H1 (cell line): ENCODE measurements at regions not wholly inside any gene's neighbourhood (a gene's known extent, or its start where the extent isn't known, plus 50 kb on each side); places are given as distances from the start of the nearest gene placed in this dataset.

Experiments
- CTCF ChIA-PET: fragments of 300-600 bp; sonication (Branson Sonifier 250); formaldehyde crosslinking; loops from one replicate; lab custom pipeline; 2021; ENCODE audit not compliant: partially characterized antibody; lab: Charles Lee
- POLR2A ChIA-PET: fragments of 300-600 bp; sonication (Branson Sonifier 250); formaldehyde crosslinking; loops from one replicate; lab custom pipeline; 2021; ENCODE audit warnings: inconsistent platforms; ENCODE audit not compliant: partially characterized antibody; lab: Charles Lee
- DNase-seq, 2 experiments: peaks; one replicate each; pipeline versions ENCODE4 v3.0.0 to v3.0.0-alpha.2; 2010 to 2022; ENCODE audit warnings: low spot score in 2 of 2, low read depth in 1 of 2, mixed read lengths in 1 of 2
- FAIRE-seq: peaks from 2 replicates; lab custom pipeline; 2011; peaks lifted over from hg19 to GRCh38; lab: Jason Lieb, UNC
- H2AFZ ChIP-seq: 2 replicates; pipeline ENCODE4 v1.8.1; 2012; ENCODE audit warnings: low read length, inconsistent platforms
- H2AK5ac ChIP-seq: 2 replicates; pipeline ENCODE4 v1.6.1; 2013; ENCODE audit warnings: low read depth, low read length
- H2BK120ac ChIP-seq: replicated peaks from 2 replicates; pipeline ENCODE3; 2013; ENCODE audit warnings: low read depth, low read length, inconsistent platforms
- H2BK12ac ChIP-seq: 2 replicates; pipeline ENCODE4 v1.6.1; 2013; ENCODE audit warnings: low read depth, low read length
- H2BK15ac ChIP-seq: 2 replicates; pipeline ENCODE4 v1.6.1; 2013; ENCODE audit warnings: low read length
- H2BK20ac ChIP-seq: 2 replicates; pipeline ENCODE4 v1.6.1; 2013; ENCODE audit warnings: low read length
- H2BK5ac ChIP-seq: 2 replicates; pipeline ENCODE4 v1.6.1; 2013; ENCODE audit warnings: low read depth, low read length
- H3K14ac ChIP-seq: 2 replicates; pipeline ENCODE4 v1.6.1; 2013; ENCODE audit warnings: inconsistent platforms; ENCODE audit not compliant: insufficient read length
- H3K18ac ChIP-seq: 2 replicates; pipeline ENCODE4 v1.6.1; 2013; ENCODE audit warnings: low read length; ENCODE audit errors: extremely low read depth
- H3K23ac ChIP-seq: 2 replicates; pipeline ENCODE4 v1.6.1; 2013; ENCODE audit warnings: inconsistent platforms; ENCODE audit not compliant: insufficient read length
- H3K23me2 ChIP-seq: 2 replicates; pipeline ENCODE4 v1.6.1; 2013; ENCODE audit warnings: low read depth, low read length
- H3K27ac ChIP-seq: 2 replicates; pipeline ENCODE4 v1.6.1; 2011; ENCODE audit warnings: low read depth, low read length, inconsistent platforms
- H3K27me3 ChIP-seq, 4 experiments: replicated peaks in 1 of 4; 1 replicate in 1 of 4; 2 replicates in 3 of 4; pipeline versions ENCODE4 v1.6.1 to v1.8.1; 2011 to 2013; ENCODE audit warnings: low read length in 3 of 4, mild to moderate bottlenecking in 3 of 4, inconsistent platforms in 2 of 4, mixed read lengths in 2 of 4, moderate library complexity in 1 of 4; ENCODE audit not compliant: control insufficient read depth in 3 of 4, insufficient read depth in 3 of 4; ENCODE audit errors: extremely low read depth in 1 of 4
- H3K36me3 ChIP-seq, 4 experiments: 2 replicates each; pipeline versions ENCODE4 v1.6.1 to v1.8.1; 2011 to 2013; ENCODE audit warnings: mild to moderate bottlenecking in 4 of 4, low read length in 3 of 4, moderate library complexity in 2 of 4, control low read depth in 1 of 4, inconsistent platforms in 1 of 4; ENCODE audit not compliant: insufficient read depth in 4 of 4, control insufficient read depth in 2 of 4
- H3K4ac ChIP-seq: replicated peaks from 2 replicates; pipeline ENCODE3; 2013; ENCODE audit warnings: low read length, low read depth, mixed read lengths, inconsistent platforms; ENCODE audit not compliant: insufficient read length
- H3K4me1 ChIP-seq, 4 experiments: replicated peaks in 1 of 4; 1 replicate in 1 of 4; 2 replicates in 3 of 4; pipeline versions ENCODE4 v1.6.1 to v1.8.1; 2011 to 2013; ENCODE audit warnings: low read length in 3 of 4, inconsistent platforms in 2 of 4, mixed read lengths in 1 of 4; ENCODE audit not compliant: insufficient read depth in 4 of 4, control insufficient read depth in 3 of 4
- H3K4me2 ChIP-seq, 2 experiments: 2 replicates each; pipeline versions ENCODE4 v1.6.1 to v1.8.1; 2011 to 2013; ENCODE audit warnings: low read depth in 2 of 2, low read length in 2 of 2, control low read depth in 1 of 2, inconsistent platforms in 1 of 2, mild to moderate bottlenecking in 1 of 2; ENCODE audit not compliant: insufficient read depth in 1 of 2
- H3K4me3 ChIP-seq, 4 experiments: fragments of 200-600, 300-600 bp in 1 of 4; sonication (generic), shearing (Covaris generic), sonication (Bioruptor Twin) in 1 of 4; 2 replicates each; pipeline versions ENCODE4 v1.5.1 to v1.8.1; 2011 to 2016; ENCODE audit warnings: low read length in 4 of 4, low read depth in 3 of 4, control low read depth in 2 of 4, inconsistent platforms in 2 of 4, mild to moderate bottlenecking in 2 of 4, mixed read lengths in 1 of 4, moderate library complexity in 1 of 4; ENCODE audit not compliant: insufficient read depth in 2 of 4; ENCODE audit errors: extremely low read depth in 1 of 4
- H3K56ac ChIP-seq: replicated peaks from 2 replicates; pipeline ENCODE3; 2013; ENCODE audit warnings: low read depth, mild to moderate bottlenecking, mixed read lengths, low read length, inconsistent platforms; ENCODE audit not compliant: insufficient read length
- H3K79me1 ChIP-seq: 2 replicates; pipeline ENCODE4 v1.6.1; 2013; ENCODE audit warnings: low read depth, low read length, control low read depth
- H3K79me2 ChIP-seq, 2 experiments: 2 replicates each; pipeline versions ENCODE4 v1.6.1 to v1.8.1; 2012 to 2013; ENCODE audit warnings: low read length in 2 of 2, mild to moderate bottlenecking in 2 of 2, inconsistent platforms in 1 of 2; ENCODE audit not compliant: insufficient read depth in 2 of 2, control insufficient read depth in 1 of 2
- H3K9ac ChIP-seq, 4 experiments: replicated peaks in 1 of 4; 1 replicate in 1 of 4; 2 replicates in 3 of 4; pipeline versions ENCODE4 v1.6.1 to v1.8.1; 2011 to 2013; ENCODE audit warnings: low read depth in 3 of 4, low read length in 3 of 4, control low read depth in 2 of 4, mild to moderate bottlenecking in 2 of 4, moderate library complexity in 2 of 4, inconsistent platforms in 1 of 4; ENCODE audit errors: extremely low read depth in 1 of 4
- H3K9me3 ChIP-seq, 2 experiments: 2 replicates each; pipeline versions ENCODE4 v1.6.1 to v1.8.1; 2012 to 2013; ENCODE audit warnings: mild to moderate bottlenecking in 2 of 2, moderate library complexity in 2 of 2, control low read depth in 1 of 2, inconsistent platforms in 1 of 2, low read depth in 1 of 2, low read length in 1 of 2, mixed read lengths in 1 of 2; ENCODE audit not compliant: insufficient read depth in 2 of 2
- H4K20me1 ChIP-seq, 2 experiments: replicated peaks in 1 of 2; 2 replicates each; pipeline versions ENCODE3 to v1.8.1; 2011 to 2013; ENCODE audit warnings: inconsistent platforms in 2 of 2, low read length in 2 of 2, mild to moderate bottlenecking in 1 of 2; ENCODE audit not compliant: insufficient read depth in 2 of 2, control insufficient read depth in 1 of 2
- H4K5ac ChIP-seq: 2 replicates; pipeline ENCODE4 v1.6.1; 2013; ENCODE audit warnings: low read length, low read depth, mixed read lengths, inconsistent platforms; ENCODE audit not compliant: insufficient read length
- H4K8ac ChIP-seq: 2 replicates; pipeline ENCODE4 v1.8.0; 2013; ENCODE audit warnings: mild to moderate bottlenecking, moderate library complexity, low read length, inconsistent platforms; ENCODE audit not compliant: insufficient read depth; ENCODE audit errors: extremely low read depth
- H4K91ac ChIP-seq: replicated peaks from 2 replicates; pipeline ENCODE3; 2013; ENCODE audit warnings: low read length, mixed read lengths, inconsistent platforms; ENCODE audit not compliant: insufficient read length
- ASH2L ChIP-seq: fragments of 200-600, 300-600 bp; sonication (generic); IDR thresholded peaks from one replicate; pipeline ENCODE4 v1.7.1; 2017; ENCODE audit warnings: low read length
- CTBP2 ChIP-seq: IDR thresholded peaks from 2 replicates; pipeline ENCODE4 v1.7.0; 2011; ENCODE audit warnings: borderline replicate concordance, mild to moderate bottlenecking, moderate library complexity, mixed read lengths, low read length; ENCODE audit not compliant: insufficient read depth, insufficient read length
- EGR1 ChIP-seq: IDR thresholded peaks from 2 replicates; pipeline ENCODE4 v1.6.1; 2011; ENCODE audit warnings: low read depth, low read length, borderline replicate concordance
- EP300 ChIP-seq, 2 experiments: IDR thresholded peaks; 1 replicate in 1 of 2; 2 replicates in 1 of 2; pipeline ENCODE4 v1.6.1; 2011 to 2012; ENCODE audit warnings: low read depth in 2 of 2, low read length in 2 of 2, mild to moderate bottlenecking in 2 of 2, borderline replicate concordance in 1 of 2, inconsistent platforms in 1 of 2, moderate library complexity in 1 of 2
- EZH2 ChIP-seq: fragments of 200-600 bp; sonication (generic); IDR thresholded peaks from 2 replicates; pipeline ENCODE4 v1.7.1; 2012; ENCODE audit warnings: low read depth, mild to moderate bottlenecking, moderate library complexity, low read length, inconsistent platforms; ENCODE audit not compliant: severe bottlenecking
- HDAC2 ChIP-seq, 2 experiments: fragments of 300-600 bp in 1 of 2; sonication (generic) in 1 of 2; IDR thresholded peaks; 2 replicates each; pipeline ENCODE4 v1.6.1; 2011 to 2012; ENCODE audit warnings: low read depth in 2 of 2, low read length in 2 of 2, mild to moderate bottlenecking in 2 of 2, moderate library complexity in 2 of 2, borderline replicate concordance in 1 of 2, inconsistent platforms in 1 of 2
- KDM5A ChIP-seq: fragments of 200-600 bp; IDR thresholded peaks from 2 replicates; pipeline ENCODE4 v1.7.1; 2012; ENCODE audit warnings: mild to moderate bottlenecking, low read length, inconsistent platforms, mixed read lengths
- RBBP5 ChIP-seq: IDR thresholded peaks from 2 replicates; pipeline ENCODE4 v1.7.1; 2012; ENCODE audit warnings: low read depth, mild to moderate bottlenecking, inconsistent platforms, low read length, moderate library complexity, borderline replicate concordance
- USF2 ChIP-seq: IDR thresholded peaks from 2 replicates; pipeline ENCODE4 v1.6.1; 2011; ENCODE audit warnings: low read length, improper control_type of control experiment
- ZNF274 ChIP-seq: IDR thresholded peaks from 2 replicates; pipeline ENCODE4 v1.7.0; 2012; ENCODE audit warnings: low read length, borderline replicate concordance; ENCODE audit errors: extremely low read depth
- WGBS, 2 experiments: shearing (Covaris generic) in 1 of 2; methylation state at CpG; one replicate each; pipeline versions ENCODE4 v1.1.6 to v1.1.7; 2013 to 2015; ENCODE audit warnings: low lambda C conversion rate in 2 of 2, mixed read lengths in 2 of 2, inconsistent platforms in 1 of 2, low coverage in 1 of 2, missing lambda C conversion rate in 1 of 2; ENCODE audit not compliant: insufficient replicate concordance in 2 of 2, insufficient coverage in 1 of 2, insufficient read length in 1 of 2; ENCODE audit errors: extremely low coverage in 1 of 2, missing lambda C conversion rate in 1 of 2; 5-methylcytosine and 5-hydroxymethylcytosine counted together
- TF ChIP-seq, protein P1 (sequence below): IDR thresholded peaks from 2 replicates; pipeline ENCODE4 v1.6.1; 2011; ENCODE audit warnings: low read depth, mild to moderate bottlenecking, low read length; ENCODE audit not compliant: insufficient read depth

DNA sequence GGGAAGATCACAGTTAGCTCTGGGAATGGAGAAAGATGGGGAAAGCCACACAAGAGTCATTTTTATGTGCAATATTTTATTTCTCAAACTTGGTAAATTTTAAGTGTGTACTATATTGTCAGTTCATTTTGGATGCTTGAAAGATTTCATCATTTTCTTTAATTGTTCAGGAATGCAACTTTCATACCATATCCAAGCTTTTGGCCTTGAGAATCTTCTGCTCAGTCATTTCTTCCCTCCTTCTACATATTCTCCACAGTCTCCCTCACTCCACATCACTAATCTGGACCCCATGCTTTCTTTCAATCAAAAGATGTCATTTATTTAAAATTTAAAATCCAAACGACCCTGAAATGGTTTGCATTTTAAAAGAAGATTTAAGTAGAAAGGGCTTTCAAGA is 135.4 kb downstream of the FAM114A2 start:
- no peak overlapping the region for H2AFZ ChIP-seq
- ChIA-PET CTCF (no interaction called here), POLR2A (no interaction called here)
- H3K79me2 ChIP-seq, result no peaks in the 10 kb centered on the region
- DNase-seq (no peak), FAIRE-seq (no peak)
- no peaks in the 10 kb centered on the region for H3K27me3 ChIP-seq
- H4K5ac ChIP-seq, result no peak overlapping the region
- no peak overlapping the region for H3K27ac ChIP-seq
- no peaks in the 10 kb centered on the region for H4K20me1 ChIP-seq
- H3K36me3 ChIP-seq, result no peaks in the 10 kb centered on the region
- no peak overlapping the region for H4K91ac ChIP-seq
- no peaks in the 10 kb centered on the region for H3K23me2 ChIP-seq
- H3K4me3 ChIP-seq, result no peak overlapping the region
- H2BK5ac ChIP-seq, result no peak overlapping the region
- H3K4me1 ChIP-seq, result no peaks in the 10 kb centered on the region
- H3K18ac ChIP-seq, result no peak overlapping the region
- no peaks in the 10 kb centered on the region for H3K9me3 ChIP-seq
- no peak overlapping the region for H2AK5ac ChIP-seq
- H3K23ac ChIP-seq, result no peak overlapping the region
- no peak overlapping the region for H3K14ac ChIP-seq
- H2BK120ac ChIP-seq, result no peak overlapping the region
- H2BK12ac ChIP-seq, result no peak overlapping the region
- no peaks in the 10 kb centered on the region for H3K79me1 ChIP-seq
- 53% methylated on average over 1 of the region's 1 CpG; no CpG with 5 or more reads in 1 of the 2 experiments for WGBS, 2 experiments
- no peak overlapping the region for H4K8ac ChIP-seq
- no peak overlapping the region for H2BK15ac ChIP-seq
- no peak overlapping the region for H3K9ac ChIP-seq
- H2BK20ac ChIP-seq, result no peak overlapping the region
- H3K4ac ChIP-seq, result no peak overlapping the region
- H3K56ac ChIP-seq, result no peak overlapping the region
- H3K4me2 ChIP-seq, result no peak overlapping the region
- no peak for TF ChIP-seq ASH2L
- no peak for TF ChIP-seq RBBP5
- no peak for TF ChIP-seq USF2
- TF ChIP-seq EZH2, result no peak
- no peak for TF ChIP-seq ZNF274
- no peak for TF ChIP-seq KDM5A
- no peak for TF ChIP-seq EGR1
- no peak for TF ChIP-seq EP300 (IDR thresholded peaks at IDR 0.05; ENCODE audit: borderline replicate concordance in 1 of 2, low read depth in 2 of 2, low read length in 2 of 2)
- TF ChIP-seq CTBP2, result no peak
- no peak for TF ChIP-seq HDAC2 (IDR thresholded peaks at IDR 0.05; ENCODE audit: borderline replicate concordance in 1 of 2, low read depth in 2 of 2, low read length in 2 of 2)
- TF ChIP-seq, protein P1, sequence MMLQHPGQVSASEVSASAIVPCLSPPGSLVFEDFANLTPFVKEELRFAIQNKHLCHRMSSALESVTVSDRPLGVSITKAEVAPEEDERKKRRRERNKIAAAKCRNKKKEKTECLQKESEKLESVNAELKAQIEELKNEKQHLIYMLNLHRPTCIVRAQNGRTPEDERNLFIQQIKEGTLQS, result no peak
